Vagina (tissue), 2 donors: ENCODE measurements at regions not wholly inside any gene's neighbourhood (a gene's known extent, or its start where the extent isn't known, plus 50 kb on each side); places are given as distances from the start of the nearest gene placed in this dataset.

ENCODE experiments used
- CTCF ChIP-seq, 3 experiments: fragments of 450-650 bp in 2 of 3; fragments of 200-600 bp in 1 of 3; sonication (generic) in 1 of 3; IDR thresholded peaks; one replicate each; pipeline ENCODE4 v1.5.1; 2017 to 2019; ENCODE audit warnings: antibody characterized with exemption in 3 of 3, mild to moderate bottlenecking in 2 of 3, moderate library complexity in 2 of 3
- POLR2A ChIP-seq, 2 donors: fragments of 450-650 bp; IDR thresholded peaks; one replicate each; pipeline ENCODE4 v1.6.1; 2017; ENCODE audit warnings: antibody characterized with exemption in 2 of 2, mild to moderate bottlenecking in 2 of 2, moderate library complexity in 2 of 2

DNA sequence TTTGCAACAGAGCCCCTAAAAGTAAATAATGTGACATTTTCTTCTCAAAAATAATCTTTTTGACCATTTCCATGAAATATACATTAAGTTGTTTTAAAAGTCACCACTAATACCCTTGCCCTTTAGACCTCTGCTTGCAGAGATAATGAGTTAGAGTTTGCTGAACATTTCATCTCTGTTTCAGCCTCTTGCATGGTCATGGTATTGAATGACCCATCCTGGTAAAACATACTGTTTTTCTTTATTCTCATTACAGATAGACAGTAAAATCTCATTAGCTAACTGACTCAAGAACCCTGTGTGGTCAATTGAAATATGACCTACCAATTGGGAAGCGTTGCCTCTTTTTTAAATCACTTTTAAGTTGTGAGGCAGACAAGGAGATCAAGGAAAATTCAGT, 916.7 kb downstream of the PDHA2 start:
- no peak for TF ChIP-seq CTCF (IDR thresholded peaks at IDR 0.05)
- no peak for TF ChIP-seq POLR2A (IDR thresholded peaks at IDR 0.05)
